Stimulated activated naive CD8-positive, alpha-beta T cell treated with anti-CD3 and anti-CD28 coated beads, Interleukin-15, amount 100 ng/mL, for 72 hours (primary cell): ENCODE measurements at regions not wholly inside any gene's neighbourhood (a gene's known extent, or its start where the extent isn't known, plus 50 kb on each side); places are given as distances from the start of the nearest gene placed in this dataset.
"Not testable (repeated sequence)": the region's sequence is repeated elsewhere in the genome, so short reads cannot be mapped to it uniquely, and the experiment has no call there.

Experiments
- ATAC-seq: fragments of 150-1000 bp; cut with Tn5 transposase; 2 replicates; pipeline ENCODE4 v1.10.0; 2021; ENCODE audit warnings: mild to moderate bottlenecking, moderate library complexity
- DNase-seq, 2 donors: peaks; one replicate each; pipeline ENCODE4 v3.0.0; 2021 to 2022
- H3K27ac Mint-ChIP-seq, 2 donors: one replicate each; pipeline ENCODE4 v1.8.0; 2022; ENCODE audit warnings: mild to moderate bottlenecking in 2 of 2, mixed read lengths in 2 of 2, moderate library complexity in 2 of 2
- H3K27me3 Mint-ChIP-seq: one replicate; pipeline ENCODE4 v1.8.0; 2022; ENCODE audit warnings: mixed read lengths
- H3K4me1 Mint-ChIP-seq: one replicate; pipeline ENCODE4 v1.8.0; 2022; ENCODE audit warnings: mild to moderate bottlenecking, mixed read lengths
- H3K4me3 Mint-ChIP-seq, 2 donors: one replicate each; pipeline ENCODE4 v1.8.0; 2022; ENCODE audit warnings: mild to moderate bottlenecking in 2 of 2, mixed read lengths in 2 of 2, moderate library complexity in 1 of 2
- H3K9me3 Mint-ChIP-seq, 2 donors: one replicate each; pipeline ENCODE4 v1.8.0; 2022; ENCODE audit warnings: mixed read lengths in 2 of 2

GRCh38 chr1:238443687-238444086, 553.0 kb upstream of the ZP4 start:
- Mint-ChIP-seq H3K27me3 (no peaks in the 10 kb centered on the region), H3K4me1 (no peaks in the 10 kb centered on the region), H3K27ac (no peak overlapping the region), H3K9me3 (peaks cover 5 to 8% of the 10 kb centered on the region in 2 donors), H3K4me3 (no peak overlapping the region)
- DNase-seq (no peak), ATAC-seq (no peak)

DNA sequence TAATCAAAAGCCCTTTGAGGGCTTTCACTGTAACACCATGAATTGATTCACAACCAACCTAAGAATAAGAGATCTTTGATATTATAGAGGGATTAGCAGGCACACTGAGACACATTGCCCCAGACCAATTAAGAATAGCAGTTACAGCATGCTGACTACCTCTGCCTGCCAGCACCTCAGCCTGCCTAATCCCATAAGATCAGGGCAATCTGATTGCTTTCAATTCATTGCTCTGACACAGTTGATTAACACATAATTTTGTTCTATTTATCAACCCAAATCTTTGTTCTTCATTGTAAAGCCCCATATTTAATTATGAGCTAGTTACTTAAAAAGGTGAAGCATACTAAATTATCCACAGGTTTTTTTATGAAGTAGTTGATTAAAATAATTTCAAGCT, 548.8 kb upstream of the ZP4 start:
- H3K4me1 Mint-ChIP-seq, result no peaks in the 10 kb centered on the region
- no peak overlapping the region for H3K27ac Mint-ChIP-seq
- H3K4me3 Mint-ChIP-seq, result no peak overlapping the region
- H3K27me3 Mint-ChIP-seq, result no peaks in the 10 kb centered on the region
- ATAC-seq (no peak), DNase-seq (no peak)
- peaks cover 0 to 12% of the 10 kb centered on the region in 2 donors for H3K9me3 Mint-ChIP-seq

DNA sequence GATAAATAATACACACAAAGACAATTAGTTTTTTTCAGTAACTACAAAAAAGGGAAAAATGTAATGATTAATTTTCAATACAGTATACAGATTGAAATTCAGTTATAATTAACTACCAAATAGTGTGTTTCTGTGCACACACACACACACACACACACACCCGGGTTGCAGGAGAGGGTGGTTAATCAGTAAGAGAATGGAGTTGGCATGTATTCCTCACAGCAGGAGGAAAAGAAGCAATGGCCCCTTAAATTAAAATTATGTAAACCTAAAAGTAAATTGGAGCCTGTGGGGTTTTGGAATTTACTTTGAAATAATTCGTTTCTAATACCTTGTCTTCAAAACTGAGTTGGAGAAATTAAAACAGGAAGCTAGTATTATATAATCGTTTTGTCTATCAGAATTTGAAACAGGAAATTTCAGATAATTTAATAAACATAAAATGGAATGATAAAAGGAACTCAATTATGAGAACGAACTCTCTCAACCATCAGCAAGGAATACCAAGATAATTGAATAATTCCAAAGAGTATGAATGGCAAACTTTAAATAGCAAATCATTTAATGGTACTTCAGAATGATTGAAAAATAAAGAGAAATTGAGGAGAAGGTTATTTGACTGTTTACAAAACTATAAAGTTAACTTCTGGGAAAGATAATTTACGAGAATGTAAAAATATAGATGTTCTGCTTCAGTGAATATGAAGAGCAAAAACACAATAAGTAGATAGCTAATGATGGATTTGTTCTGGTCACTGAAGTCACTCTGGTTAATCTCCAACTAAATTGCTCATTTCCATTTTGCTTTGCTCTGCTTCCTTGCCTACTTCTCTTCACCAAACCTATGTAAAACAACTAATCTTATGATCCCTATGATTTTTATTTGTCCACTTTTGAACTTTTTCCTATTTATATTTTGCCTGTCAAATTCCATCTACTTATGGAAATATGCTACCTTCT, 547.9 kb upstream of the ZP4 start:
- ATAC-seq, result no peak
- no peaks in the 10 kb centered on the region for H3K27me3 Mint-ChIP-seq
- H3K4me1 Mint-ChIP-seq, result no peaks in the 10 kb centered on the region
- no peak overlapping the region for H3K27ac Mint-ChIP-seq
- no peak overlapping the region for H3K4me3 Mint-ChIP-seq
- H3K9me3 Mint-ChIP-seq, result peaks cover 0 to 16% of the 10 kb centered on the region in 2 donors
- DNase-seq, result no peak

DNA sequence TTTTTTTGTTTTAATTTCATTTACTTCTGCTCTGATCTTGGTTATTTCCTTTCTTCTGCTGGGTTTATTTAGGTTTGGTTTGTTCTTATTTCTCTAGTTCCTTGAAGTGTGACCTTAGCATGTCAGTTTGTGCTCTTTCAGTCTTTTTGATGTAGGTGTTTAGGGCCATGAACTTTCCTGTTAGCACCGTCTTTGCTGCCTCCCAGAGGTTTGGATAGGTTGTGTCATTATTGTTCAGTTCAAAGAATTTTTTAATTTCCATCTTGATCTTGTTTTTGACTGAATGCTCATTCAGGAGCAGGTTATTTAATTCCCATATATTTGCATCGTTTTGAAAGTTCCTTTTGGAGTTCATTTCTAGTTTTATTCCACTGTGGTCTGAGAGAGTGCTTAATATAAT, 539.0 kb upstream of the ZP4 start:
- not testable (repeated sequence) for H3K27ac Mint-ChIP-seq, H3K4me1 Mint-ChIP-seq, DNase-seq, H3K27me3 Mint-ChIP-seq, ATAC-seq, H3K4me3 Mint-ChIP-seq
- H3K9me3 Mint-ChIP-seq, result peaks cover 16 to 26% of the 10 kb centered on the region in 2 donors

GRCh38 chr1:238419209-238419608, 528.5 kb upstream of the ZP4 start:
- Mint-ChIP-seq H3K4me1 (no peaks in the 10 kb centered on the region), H3K27ac (no peak overlapping the region), H3K9me3 (peaks cover 0 to 5% of the 10 kb centered on the region in 2 donors), H3K27me3 (no peaks in the 10 kb centered on the region), H3K4me3 (no peak overlapping the region)
- ATAC-seq (no peak), DNase-seq (no peak)

GRCh38 chr1:238409932-238410331, 519.2 kb upstream of the ZP4 start:
- no peak overlapping the region for H3K4me3 Mint-ChIP-seq
- no peaks in the 10 kb centered on the region for H3K4me1 Mint-ChIP-seq
- H3K9me3 Mint-ChIP-seq, result peaks cover under 1 to 1% of the 10 kb centered on the region in 2 donors
- ATAC-seq, result no peak
- H3K27me3 Mint-ChIP-seq, result no peaks in the 10 kb centered on the region
- no peak for DNase-seq
- H3K27ac Mint-ChIP-seq, result no peak overlapping the region

GRCh38 chr1:238409191-238409850, 518.6 kb upstream of the ZP4 start:
- Mint-ChIP-seq H3K27me3 (no peaks in the 10 kb centered on the region), H3K27ac (no peak overlapping the region), H3K4me3 (no peak overlapping the region), H3K9me3 (peaks cover 5 to 7% of the 10 kb centered on the region in 2 donors), H3K4me1 (no peaks in the 10 kb centered on the region)
- ATAC-seq (no peak), DNase-seq (no peak)

GRCh38 chr1:238408737-238409136, 518.0 kb upstream of the ZP4 start:
- H3K27me3 Mint-ChIP-seq, result no peaks in the 10 kb centered on the region
- ATAC-seq, result no peak

GRCh38 chr1:238406098-238406860, 515.6 kb upstream of the ZP4 start:
- no peak for ATAC-seq
- H3K4me1 Mint-ChIP-seq, result no peaks in the 10 kb centered on the region
- no peaks in the 10 kb centered on the region for H3K27me3 Mint-ChIP-seq
- peaks cover 5 to 20% of the 10 kb centered on the region in 2 donors for H3K9me3 Mint-ChIP-seq
- H3K4me3 Mint-ChIP-seq, result no peak overlapping the region
- no peak for DNase-seq
- H3K27ac Mint-ChIP-seq, result no peak overlapping the region

More at GRCh38 chr1:238408737-238409136, 518.0 kb upstream of the ZP4 start:
- DNase-seq, result no peak
- Mint-ChIP-seq H3K27ac (no peak overlapping the region), H3K4me3 (no peak overlapping the region), H3K9me3 (peaks cover 5 to 10% of the 10 kb centered on the region in 2 donors), H3K4me1 (no peaks in the 10 kb centered on the region)

- Mint-ChIP-seq H3K4me1 (no peaks in the 10 kb centered on the region), H3K4me3 (no peak overlapping the region), H3K27ac (no peak overlapping the region), H3K9me3 (peaks cover 5 to 20% of the 10 kb centered on the region in 2 donors), H3K27me3 (no peaks in the 10 kb centered on the region)
- ATAC-seq (no peak), DNase-seq (no peak)
These were observed 514.2 kb upstream of the ZP4 start for GRCh38 chr1:238404921-238405320.

GRCh38 chr1:238404481-238404880, 513.8 kb upstream of the ZP4 start:
- H3K4me3 Mint-ChIP-seq, result no peak overlapping the region
- H3K9me3 Mint-ChIP-seq, result peaks cover 5 to 20% of the 10 kb centered on the region in 2 donors
- DNase-seq (no peak), ATAC-seq (no peak)
- H3K27me3 Mint-ChIP-seq, result no peaks in the 10 kb centered on the region
- no peaks in the 10 kb centered on the region for H3K4me1 Mint-ChIP-seq
- H3K27ac Mint-ChIP-seq, result no peak overlapping the region

DNA sequence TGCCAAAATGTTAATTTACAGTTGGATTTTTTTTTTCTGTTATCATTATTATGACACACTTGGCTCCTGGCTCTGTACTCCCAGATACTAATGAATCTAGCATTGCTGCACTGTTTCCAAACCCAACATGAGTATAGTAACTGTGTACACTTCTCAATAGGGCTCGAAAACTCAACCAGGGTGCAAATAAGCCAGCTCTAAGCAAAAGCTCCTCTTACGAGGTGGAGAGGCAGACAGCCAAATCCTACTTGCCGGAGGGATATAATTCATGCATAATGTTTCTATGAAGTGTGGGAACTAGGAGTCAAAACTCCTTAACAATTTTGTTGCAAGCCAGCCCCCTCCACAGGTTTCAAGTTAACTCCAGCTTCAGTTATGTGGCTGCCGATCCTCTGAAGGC, 510.4 kb upstream of the ZP4 start:
- ATAC-seq, result no peak
- Mint-ChIP-seq H3K9me3 (peaks cover 5 to 20% of the 10 kb centered on the region in 2 donors), H3K4me3 (no peak overlapping the region), H3K27ac (no peak overlapping the region), H3K27me3 (no peaks in the 10 kb centered on the region), H3K4me1 (no peaks in the 10 kb centered on the region)
- DNase-seq, result no peak

- no peak for DNase-seq
- Mint-ChIP-seq H3K27ac (no peak overlapping the region), H3K4me3 (no peak overlapping the region), H3K9me3 (peaks cover under 1 to 15% of the 10 kb centered on the region in 2 donors), H3K4me1 (no peaks in the 10 kb centered on the region), H3K27me3 (no peaks in the 10 kb centered on the region)
- ATAC-seq, result no peak
These were observed 508.8 kb upstream of the ZP4 start for GRCh38 chr1:238399558-238399957.

DNA sequence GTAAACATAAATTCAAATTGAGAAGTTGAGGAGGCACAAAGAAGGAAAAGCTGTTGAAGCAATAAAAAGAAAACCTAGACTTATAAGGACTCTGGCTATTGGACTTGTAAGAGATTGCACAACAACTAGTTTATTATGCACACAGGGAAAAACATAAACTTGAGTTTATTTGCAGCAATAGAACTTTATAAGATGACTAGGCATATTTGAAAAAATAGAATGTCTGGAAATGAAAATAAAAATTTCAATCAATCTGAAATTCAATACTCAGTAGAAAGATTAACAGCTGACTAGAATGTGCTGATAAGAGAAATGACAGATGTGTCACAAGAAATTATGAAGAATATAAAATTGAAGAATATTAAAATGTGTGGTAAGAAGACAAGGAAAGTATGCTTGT, 505.4 kb upstream of the ZP4 start:
- no peaks in the 10 kb centered on the region for H3K4me1 Mint-ChIP-seq
- no peak overlapping the region for H3K4me3 Mint-ChIP-seq

GRCh38 chr1:238384381-238384780, 493.7 kb upstream of the ZP4 start:
- Mint-ChIP-seq H3K27ac (no peak overlapping the region), H3K9me3 (peaks cover 5 to 9% of the 10 kb centered on the region in 2 donors)
- no peak for ATAC-seq

More for the DNA sequence above, 505.4 kb upstream of the ZP4 start:
- H3K27ac Mint-ChIP-seq, result no peak overlapping the region
- peaks cover 0 to 8% of the 10 kb centered on the region in 2 donors for H3K9me3 Mint-ChIP-seq
- H3K27me3 Mint-ChIP-seq, result no peaks in the 10 kb centered on the region
- no peak for ATAC-seq
- no peak for DNase-seq

More at GRCh38 chr1:238384381-238384780, 493.7 kb upstream of the ZP4 start:
- H3K27me3 Mint-ChIP-seq, result no peaks in the 10 kb centered on the region
- no peaks in the 10 kb centered on the region for H3K4me1 Mint-ChIP-seq
- H3K4me3 Mint-ChIP-seq, result no peak overlapping the region
- DNase-seq, result no peak
